AG08396 (cell line): ENCODE measurements at regions not wholly inside any gene's neighbourhood (a gene's known extent, or its start where the extent isn't known, plus 50 kb on each side); places are given as distances from the start of the nearest gene placed in this dataset.
A peak's percentile ranks its signal among the peaks of the same experiment; 100 is the strongest.

Experiments used
- DNase-seq: peaks from one replicate; pipeline ENCODE4 v3.0.0; 2012; ENCODE audit warnings: low spot score, mixed read lengths

DNA sequence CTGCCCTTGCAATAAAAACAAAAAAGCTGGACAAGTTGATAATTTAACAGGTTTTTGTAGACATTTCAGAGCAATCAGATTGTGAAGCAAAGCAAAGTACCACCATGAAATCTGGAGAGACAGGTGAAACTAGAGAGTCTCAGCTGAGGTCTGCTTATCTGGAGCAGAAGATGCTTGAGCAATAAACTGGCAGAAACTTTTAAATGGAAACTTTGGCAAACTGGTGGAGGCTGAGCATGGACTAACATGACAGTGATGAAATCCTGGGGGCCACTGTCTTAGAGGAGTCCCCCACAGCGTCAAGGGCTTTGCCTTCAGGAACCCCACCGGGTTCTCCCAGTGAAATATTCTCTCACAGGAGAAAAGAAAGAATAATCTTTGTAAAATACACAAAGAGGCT, 416.3 kb upstream of the B3GALT2 start:
- DNase-seq = no peak

DNA sequence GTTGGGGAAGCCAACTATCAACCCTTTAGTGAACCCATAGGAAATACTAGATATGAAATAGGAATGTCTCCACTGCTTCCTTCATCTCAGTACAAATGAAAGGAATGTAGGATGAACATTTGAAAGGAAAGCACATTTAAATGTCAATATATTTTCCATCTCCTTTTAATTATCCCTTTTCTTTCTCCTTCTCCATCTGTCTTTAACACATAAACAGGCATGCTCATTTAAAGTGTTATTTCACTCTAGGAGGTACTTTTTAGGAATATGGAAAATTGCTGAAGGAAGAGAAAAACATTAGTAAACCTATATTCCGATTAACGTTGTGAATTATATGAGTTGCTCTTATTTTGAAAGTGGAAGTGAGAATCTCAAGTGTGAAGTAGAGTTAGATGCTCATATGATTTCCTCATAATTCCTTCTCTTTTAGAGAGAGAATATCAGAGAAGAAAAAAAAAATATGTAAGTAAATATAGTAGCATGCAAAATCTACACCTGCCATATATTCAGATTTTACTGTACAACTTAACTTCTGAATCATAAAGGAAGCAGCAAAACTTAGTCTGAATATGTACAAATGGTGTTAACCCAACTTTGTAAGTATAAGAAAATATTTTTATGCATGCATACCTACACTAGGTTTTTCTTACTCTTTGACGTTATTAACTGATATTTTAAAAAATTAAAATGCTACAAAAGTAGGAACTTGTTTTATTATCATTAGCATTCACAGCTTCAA, 406.9 kb upstream of the B3GALT2 start:
- no peak for DNase-seq

DNA sequence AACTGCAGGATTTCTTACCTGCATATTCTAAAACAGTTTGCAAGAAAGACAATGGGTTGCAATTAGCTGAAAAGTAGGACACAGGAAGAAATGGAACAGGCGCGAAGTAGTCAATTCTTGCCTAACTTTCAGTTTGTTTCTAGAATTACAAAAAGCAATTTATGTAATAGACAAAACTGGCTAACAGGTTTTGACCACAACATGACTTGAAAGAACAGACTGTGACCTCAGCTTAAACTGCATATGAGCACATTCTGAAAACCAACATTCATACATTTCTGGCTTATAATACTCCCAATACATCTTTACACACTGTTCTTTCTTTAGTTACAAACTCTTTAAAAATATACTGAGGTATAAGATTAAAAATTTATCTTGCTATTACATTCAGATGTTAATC, 405.9 kb upstream of the B3GALT2 start:
- no peak for DNase-seq

DNA sequence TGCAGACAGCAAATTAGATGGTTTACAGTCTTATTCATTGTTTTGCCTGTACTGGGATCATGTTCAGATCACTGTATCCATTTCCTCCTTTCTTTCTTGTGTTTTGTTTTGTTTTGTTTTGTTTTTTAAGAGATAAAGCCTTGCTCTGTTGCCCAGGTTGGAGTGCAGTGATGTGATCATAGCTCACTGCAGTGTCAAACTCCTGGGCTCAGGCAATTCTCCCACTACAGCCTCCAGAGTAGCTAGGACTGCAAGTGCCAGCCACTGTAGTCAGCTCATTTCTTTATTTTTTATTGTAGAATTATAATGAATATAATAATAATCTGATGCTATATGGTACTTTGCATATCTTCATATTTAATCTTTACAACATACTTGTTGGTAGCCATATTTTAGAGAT, 403.7 kb upstream of the B3GALT2 start:
- no peak for DNase-seq

DNA sequence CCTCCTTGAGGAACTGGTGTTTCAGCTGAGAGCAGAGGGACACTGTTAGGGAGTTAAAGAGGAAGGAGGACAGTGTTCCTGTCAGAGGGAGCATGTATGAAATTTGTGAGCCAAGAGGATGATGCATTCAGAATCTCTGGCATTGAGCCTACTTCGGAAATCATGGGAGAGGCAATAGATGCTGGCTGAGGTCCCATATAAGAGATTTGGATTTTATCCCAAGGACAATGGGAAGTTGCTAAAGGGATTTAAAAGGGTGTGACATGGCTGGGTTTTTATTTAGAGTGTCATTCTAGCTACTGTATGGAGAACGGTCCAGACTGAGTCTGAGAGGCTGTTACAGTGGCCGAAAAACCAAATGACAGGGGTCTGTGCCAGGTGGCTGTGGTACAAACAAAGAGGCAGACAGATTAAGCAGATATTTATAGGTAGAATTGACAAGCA, 403.2 kb upstream of the B3GALT2 start:
- no peak for DNase-seq

DNA sequence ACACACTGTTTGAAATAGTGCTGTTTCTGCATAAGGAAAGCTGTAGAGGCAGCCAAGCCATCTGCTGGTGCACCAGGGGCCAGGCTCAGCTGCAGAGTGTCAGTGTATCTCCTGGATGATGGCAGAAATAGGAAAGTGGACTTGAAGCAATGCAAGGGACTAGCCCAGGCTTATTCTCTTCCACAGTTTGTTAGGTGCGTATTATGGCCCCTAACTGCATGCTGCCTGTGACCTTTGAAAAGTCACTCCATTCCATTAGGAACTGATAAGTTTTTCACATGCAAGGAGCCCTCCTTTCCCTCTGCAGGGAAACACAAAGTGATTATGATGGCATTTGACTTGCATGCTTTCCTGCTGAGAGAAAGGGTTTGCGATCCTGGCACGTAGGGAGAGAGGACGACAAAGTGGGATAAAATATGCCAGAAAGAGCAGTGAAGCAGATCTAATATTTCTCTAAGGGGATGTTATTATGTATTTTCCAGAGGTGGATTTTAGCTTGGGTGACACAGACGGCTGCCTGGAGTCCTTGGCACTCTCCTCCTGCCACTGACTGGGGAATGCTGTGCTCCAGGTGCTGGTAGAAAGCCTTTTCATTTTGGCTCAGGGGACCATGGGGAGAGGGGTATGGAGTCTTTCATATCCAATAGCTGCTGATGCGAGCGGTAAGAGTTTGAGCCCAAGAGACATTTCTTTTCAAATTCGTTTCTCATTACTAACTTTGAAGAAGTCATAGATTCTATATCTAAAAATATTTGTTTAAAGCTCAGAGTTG, 402.1 kb upstream of the B3GALT2 start:
- DNase-seq = no peak

DNA sequence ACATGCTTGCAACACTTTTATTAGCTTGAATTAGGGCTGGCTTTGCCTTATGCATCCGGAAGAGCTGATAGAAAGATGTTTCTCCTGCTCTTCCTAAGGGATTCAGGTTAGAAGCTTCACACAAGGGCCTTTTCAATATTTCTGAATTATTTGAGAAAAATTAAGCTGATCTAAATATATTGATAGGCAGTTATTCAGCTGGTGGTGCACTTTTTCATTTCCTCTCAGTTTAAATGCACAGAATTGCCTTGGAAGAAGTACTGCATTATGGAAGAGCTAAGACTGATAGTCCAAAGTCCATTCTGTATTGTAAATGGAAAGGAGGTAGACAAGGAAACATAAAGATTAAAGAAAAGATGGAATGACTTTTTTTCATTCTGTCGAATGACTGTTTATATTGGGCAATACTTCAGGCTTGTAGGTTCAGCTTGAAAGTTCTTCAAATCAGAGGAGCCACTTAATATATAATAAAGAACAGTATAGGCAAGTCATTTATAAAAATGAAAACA, 398.4 kb upstream of the B3GALT2 start:
- DNase-seq = no peak

DNA sequence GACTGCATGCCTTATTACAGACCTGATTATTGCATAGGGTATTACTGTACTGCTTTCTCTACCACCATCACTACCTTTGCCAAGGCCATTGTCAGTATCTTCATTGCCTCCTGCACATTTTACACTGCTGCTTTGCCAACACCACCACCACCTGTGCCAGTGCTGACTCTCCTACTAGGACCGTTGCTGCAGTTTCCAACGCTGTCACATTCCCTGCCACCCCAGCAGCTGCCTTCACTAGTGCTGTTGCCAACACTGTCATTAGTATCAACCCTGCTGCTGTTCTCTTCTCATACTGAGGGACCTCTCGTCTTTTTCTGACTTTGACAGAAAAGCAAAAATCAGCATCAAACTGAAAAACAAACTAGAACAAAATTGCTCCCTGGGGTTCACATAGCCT, 394.9 kb upstream of the B3GALT2 start:
- no peak for DNase-seq

DNA sequence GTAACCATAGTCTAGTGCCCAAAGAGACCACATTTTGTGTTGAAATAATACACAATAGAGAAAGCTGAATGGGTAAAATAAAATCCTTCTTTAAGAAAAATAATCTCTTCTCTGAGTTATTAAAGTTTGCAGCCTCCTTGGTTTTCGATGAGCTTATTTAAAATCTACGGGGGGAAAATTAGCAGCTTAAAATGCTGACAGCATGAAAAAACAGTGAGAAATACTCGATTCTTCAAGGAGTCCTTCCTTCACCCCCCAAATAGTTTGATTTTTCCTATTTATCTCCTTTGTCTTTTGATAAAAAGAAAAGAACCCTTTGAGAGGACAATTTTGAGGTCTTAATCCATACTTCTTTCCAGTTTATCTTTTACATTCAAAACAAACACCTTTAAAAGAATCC, 394.0 kb upstream of the B3GALT2 start:
- DNase-seq = no peak

DNA sequence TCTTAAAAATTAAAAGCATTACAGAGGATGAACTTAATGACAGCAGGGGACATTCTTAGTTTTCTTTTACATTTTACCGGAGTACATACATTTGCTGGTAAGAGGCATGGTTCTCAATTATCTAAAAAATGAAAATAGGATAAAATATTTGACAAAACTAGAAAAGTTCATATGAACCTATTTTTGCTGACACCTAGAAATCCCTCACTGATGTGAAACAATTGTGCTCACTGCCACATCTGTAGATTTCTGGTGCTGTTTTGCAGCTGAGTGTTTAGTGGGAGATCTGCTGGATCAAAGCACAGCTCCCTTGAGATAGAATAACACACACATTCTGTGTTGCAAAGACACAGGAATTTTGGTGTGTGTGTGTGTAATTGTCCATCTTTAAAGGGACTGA, 392.9 kb upstream of the B3GALT2 start:
- DNase-seq = no peak

DNA sequence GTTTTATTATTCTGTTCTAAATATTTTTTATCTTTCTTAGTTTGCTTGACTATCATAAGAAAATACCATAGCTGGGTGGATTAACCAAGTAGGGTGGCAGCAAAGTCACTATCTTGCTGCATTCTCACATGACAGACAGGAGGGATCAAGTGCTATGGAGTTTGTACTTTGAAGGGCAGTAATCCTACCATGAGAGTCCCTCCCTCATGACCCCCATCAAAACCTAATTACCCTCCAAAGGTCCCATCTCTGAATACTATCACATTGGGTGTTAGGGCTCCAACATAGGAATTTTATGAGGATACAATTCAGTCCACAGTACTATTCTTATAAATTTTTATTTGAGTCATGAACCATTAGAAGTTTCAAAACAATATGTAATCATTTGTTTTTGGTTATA, 388.5 kb upstream of the B3GALT2 start:
- DNase-seq = no peak

DNA sequence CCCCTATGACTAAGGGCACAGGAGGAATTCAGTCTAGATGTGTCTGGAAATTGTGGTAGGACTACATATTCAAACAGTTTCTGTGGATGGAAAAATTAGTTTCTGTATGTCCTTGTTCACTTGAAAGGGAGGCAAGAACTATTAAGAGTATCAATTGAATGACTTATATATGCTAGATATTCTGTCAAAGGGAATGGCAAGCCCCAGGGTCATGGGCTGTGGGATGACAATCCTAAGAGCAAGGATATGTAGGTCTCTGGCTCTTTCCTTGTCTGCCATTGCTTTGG, 383.5 kb upstream of the B3GALT2 start:
- DNase-seq = no peak

DNA sequence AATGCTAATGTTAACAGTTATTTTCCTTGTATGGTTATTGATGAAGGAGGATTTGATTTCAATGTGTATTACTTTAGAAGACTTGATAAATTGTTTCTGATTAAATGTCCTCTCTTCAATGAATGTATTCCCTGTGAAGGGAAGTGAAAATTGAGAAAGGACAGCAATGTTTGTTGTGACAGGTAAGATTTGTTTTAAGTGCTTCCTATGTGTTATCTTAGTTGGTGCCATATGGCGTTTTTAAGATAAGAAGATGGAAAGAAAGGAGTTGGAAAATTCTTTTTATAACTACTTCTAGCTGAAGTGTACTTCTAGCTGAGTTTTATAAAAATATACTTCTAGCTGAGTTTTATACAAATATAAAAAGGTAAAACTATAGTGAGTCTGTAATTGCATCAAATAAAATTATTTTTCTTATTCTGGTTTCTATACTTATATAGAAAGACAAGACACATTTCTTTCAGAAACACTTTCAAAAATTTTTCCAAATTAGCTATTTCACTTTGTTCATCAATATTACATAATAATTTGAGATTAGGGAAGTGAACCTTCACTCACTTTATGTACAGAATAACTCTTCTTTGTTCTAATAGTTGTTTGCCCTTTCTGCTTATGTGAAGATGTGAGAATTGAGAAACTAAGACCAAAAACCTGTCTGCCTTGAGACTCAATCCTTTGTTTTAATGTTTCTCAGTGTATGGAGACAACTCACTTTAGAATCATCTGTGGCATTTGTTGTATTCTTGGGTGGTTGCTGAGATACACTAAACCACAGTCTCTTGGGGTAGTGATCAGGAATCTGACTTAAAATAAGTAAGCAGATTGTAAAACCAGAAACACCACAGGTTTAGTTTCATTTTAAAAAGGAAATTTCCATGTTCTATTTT, 382.9 kb upstream of the B3GALT2 start:
- DNase-seq = peak; percentile 7

DNA sequence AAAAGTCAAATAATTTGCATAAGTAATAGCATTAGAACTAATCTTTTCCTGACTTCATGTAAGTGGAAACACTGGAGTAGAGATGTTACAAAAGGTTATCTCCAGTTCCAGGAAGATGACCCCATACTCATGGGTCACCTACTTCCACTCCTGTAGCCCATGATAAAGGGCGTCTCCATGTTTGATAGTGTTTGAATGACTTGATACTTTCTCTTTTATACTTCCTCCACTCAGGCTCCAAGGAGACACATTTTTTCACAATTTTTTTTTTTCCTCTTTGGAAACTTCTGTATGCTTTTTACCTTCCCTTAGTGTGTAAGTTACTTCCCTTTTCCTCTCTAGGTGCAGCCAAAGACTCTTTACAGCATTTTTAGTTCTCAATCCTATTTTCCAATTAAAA, 382.1 kb upstream of the B3GALT2 start:
- no peak for DNase-seq

DNA sequence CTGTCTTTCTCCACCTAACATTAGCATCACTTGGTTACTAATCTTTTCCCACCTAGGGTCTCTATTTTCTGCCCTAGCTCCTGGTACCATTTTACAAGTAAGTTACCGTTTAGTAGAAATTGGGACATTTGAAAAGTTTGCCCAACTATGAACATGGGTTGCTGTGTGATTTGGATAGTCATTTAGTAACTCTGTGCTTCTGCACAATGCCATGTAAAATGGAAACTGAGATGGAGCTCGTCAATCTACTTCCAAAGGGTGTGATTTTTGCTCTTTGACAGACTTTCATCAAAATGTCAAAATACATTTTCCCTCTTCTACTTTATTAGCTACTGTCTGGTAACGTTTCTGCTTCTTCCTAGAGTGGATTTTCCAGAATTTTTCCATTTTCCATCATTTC, 381.5 kb upstream of the B3GALT2 start:
- no peak for DNase-seq

DNA sequence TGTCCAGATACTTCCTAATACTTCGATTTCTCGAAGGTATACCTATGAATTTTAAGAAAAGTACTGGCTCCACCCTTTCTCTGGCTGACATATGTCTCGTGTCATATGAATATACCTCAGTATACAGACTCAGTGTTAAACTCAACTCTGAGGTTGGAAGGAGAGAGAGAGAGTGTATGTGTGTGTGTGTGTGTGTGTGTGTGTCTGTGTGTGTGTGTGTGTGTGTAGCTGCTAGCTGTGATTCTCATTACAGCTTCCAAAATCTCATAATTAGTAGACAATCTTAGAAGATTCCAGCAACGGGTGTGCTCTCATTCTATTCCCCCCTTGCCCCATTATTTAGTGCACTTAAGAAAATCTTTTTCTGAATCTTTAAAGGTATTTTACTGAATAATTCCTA, 380.3 kb upstream of the B3GALT2 start:
- DNase-seq = no peak

DNA sequence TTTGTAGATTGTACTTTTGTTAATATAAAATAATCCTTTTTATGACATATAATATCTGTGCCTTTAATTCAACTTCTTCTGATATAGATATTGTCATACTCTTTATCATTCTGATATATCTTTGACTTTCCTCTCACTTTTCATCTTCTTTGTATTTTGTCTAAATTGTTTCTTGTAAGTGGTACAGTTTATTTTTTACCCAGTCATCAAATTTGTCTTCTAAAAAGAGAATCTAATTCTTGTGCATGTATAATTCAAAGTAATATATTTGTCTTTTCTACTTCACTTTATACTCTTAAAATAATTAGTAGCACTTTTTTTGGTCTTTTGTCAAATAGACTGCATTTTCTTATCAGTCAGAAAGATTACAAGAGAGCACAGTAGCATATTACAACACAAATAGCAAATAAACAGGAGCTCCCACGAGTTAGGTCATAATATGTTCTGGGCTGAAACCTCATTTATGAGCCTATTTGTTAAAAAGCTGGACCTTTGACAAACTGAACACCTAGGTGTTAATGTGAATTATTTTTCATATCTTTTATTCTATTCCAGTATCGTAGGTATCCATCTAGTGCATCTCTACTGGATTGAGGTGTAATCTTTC, 379.7 kb upstream of the B3GALT2 start:
- DNase-seq = no peak

DNA sequence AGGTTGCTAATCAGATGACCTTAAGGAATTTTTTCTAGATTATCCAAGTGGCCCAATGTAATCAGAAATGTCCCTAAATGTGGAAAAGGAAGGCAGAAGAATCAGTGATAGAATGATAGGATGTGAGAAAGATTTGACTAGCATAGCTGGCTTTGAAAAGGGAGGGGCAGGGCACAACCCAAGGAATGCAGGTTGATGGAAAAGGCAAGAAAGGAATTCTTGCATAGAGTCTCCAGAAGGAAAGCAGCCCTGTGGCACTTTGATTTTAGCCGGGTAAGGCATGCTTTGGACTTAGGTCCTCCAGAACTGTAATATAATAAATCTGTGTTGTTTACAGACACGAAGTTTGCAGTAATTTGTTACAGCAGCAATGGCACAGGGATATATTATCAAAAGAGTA, 375.7 kb upstream of the B3GALT2 start:
- no peak for DNase-seq

DNA sequence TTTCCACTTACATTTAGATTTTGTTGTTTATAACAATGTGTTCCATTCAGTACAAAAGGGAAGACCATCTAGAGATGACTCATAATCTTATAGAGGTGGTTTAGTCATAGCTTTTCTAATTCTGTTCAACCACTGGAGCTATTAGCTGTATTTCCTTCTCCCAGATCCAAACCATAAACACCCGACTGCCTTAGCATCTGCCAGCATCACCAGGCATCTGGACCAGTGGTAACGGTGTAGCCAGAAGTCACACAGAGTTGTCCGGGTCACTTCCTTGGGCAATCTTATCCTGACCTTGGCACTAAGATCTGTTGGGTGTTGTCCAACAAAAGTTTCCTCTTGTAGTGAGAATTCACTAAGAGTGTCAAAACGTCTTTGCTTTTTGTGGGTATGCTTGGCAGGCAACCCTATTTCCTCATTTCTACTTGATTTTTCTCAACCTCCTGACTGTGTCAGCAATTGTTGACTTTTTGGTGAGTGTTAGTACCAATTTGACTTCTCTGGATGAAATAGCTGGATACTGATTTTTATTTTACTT, 372.1 kb upstream of the B3GALT2 start:
- peak; percentile 11 for DNase-seq

DNA sequence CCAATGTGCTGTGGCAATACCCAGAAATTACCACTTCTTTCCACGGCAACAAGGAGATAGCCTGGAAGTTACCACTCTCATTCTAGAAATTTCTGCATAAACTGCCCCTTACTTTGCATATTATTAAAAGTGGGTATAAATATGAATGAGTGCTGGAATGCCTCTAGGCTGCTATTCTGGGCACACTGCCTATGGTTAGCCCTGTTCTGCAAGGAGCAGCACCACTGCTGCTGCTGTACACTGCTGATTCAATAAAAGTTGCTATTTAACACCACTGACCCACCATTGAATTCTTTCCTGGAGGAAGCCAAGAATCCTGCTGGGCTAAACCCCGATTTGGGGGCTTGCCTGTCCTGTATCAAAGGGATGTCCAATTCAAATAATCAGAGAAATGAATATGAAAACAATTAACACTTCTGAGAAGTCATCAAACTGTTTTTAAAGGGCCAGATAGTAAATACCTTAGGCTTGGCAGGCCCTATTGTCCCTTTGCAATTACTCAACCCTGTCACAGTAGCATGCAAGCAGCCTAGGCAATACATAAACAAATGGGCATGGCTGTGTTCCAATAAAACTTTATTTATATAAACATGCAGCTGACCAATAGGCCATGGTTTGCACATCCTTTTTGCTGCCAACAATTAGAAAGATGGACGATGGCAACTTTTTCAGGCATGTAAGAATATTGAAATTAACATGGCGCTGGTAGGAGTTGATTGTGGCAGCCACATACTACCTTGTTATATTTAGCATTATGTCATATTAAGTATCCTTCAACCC, 369.4 kb upstream of the B3GALT2 start:
- DNase-seq = no peak

DNA sequence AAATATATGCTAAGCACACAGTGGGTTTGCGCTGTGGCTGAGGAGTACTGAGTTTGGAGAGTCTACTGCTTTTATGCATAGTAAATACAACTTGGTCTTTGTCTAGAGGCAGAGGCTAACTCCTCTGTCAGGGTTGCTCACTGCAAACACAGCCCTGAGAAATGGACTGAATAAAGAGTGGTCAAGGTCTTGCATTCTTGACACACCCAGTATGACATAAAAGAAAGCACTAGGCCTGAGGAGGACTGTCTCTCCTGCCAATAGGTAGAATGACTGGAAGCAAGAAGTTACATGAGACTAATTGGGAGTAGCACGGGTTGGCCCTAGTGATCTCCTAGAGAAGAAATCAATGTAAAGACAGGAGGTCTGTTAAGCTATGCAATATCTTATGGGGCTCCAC, 367.2 kb upstream of the B3GALT2 start:
- DNase-seq = no peak
